Choroid plexus epithelial cell (primary cell): ENCODE measurements at regions not wholly inside any gene's neighbourhood (a gene's known extent, or its start where the extent isn't known, plus 50 kb on each side); places are given as distances from the start of the nearest gene placed in this dataset.

ENCODE experiments used
- DNase-seq: peaks from one replicate; pipeline ENCODE4 v3.0.0-alpha.2; 2010; ENCODE audit warnings: low read depth
- H3K4me3 ChIP-seq: 2 replicates; pipeline ENCODE4 v1.5.1; 2011; ENCODE audit warnings: low read depth, mild to moderate bottlenecking, control low read depth, low read length, moderate library complexity
- CTCF ChIP-seq: conservative IDR thresholded peaks from 2 replicates; pipeline ENCODE4 v1.5.1; 2011; ENCODE audit warnings: low read depth, mild to moderate bottlenecking, control low read depth, inconsistent platforms, low read length, moderate library complexity

DNA sequence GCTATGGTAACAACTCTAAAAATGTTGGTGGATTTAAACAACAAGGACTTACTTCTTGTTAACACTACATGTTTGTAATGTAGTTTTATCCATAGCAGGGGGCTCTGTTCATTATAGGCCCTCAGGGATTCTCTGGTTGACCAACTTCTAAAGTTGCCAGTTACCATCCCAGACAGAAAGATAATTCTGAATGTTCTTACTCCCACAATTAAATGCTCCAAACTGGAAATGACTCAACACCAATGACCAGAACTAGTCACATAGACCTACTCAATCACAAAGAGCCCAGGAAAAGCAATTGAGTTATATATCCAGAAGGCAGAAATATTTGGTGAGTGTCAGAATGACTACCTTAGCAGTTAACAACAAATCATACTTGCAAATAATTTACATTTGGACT is 199.3 kb upstream of the UMPS start:
- H3K4me3 ChIP-seq = no peak overlapping the region
- no peak for DNase-seq
- TF ChIP-seq CTCF = no peak

DNA sequence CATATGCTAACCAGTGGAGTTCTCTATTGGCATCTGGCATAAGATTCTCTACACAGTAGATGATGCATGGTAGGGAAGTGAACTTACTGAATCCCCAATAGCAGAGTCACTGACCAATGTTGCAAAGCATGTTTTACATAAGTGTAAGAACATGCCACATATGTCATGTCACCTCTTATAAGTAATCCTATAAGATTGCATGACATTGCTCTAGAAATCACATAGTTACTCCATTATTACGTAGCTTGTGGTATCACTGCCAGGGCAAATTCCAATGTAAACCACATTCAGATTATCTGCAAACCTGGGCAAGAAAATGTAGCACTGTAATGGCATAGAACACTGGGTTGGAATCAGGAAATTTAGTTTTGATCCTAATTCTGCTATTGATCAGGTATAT is 198.2 kb upstream of the UMPS start:
- DNase-seq = no peak
- no peak for TF ChIP-seq CTCF
- no peak overlapping the region for H3K4me3 ChIP-seq

DNA sequence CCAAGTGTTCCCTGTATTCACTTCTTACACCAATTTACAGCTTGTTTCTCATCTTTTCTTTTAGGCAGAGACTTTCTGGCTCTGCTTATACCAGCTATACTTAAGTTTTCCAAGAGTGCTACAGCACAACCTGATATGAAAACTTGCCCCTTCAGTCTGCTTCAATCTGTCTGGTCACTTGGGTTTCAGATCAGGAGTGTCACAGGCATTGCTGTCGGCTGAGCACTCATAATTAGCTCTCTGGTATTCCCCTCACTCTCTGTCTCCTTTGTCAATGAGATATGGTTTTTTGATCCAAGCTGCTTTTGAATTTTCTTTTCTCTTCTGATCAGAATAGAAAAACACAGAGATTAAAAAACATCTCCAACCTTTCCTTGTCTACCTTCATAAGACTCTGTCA is 194.9 kb upstream of the UMPS start:
- DNase-seq = no peak
- TF ChIP-seq CTCF = no peak
- no peak overlapping the region for H3K4me3 ChIP-seq

DNA sequence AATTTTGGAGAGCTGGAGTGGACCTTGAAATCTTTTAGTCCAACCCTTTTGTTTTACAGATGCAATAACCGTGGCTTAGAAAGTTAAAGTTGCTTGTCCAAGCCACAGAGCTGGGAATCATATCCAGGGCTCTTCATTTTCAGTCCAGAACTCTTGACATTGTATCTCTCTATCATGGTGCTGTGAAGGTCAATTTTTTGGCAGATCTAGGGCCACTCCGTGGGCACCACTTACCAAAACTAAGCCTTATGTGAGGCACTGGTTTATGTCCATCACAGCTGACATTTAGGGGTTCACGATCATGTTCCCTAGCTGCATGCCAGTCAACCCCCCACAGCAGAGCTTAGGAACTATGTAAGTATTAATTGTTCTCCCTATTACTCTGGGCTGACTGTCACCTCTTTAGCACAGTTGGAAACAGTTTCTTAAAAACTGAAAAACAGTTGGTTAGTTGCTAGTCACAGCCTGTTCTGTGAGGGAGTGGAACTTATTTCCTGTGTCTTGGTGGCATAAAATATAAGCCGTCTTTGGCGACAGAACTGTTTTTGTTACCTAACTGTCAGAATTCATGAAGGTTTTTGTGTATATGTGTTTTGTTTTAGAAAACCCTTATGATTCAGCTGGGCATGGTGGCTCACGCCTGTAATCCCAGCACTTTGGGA is 189.6 kb upstream of the UMPS start:
- no peak for TF ChIP-seq CTCF
- H3K4me3 ChIP-seq = no peak overlapping the region
- DNase-seq = no peak

- no peak for TF ChIP-seq CTCF
- no peak for DNase-seq
- no peak overlapping the region for H3K4me3 ChIP-seq
Observed at GRCh38 chr3:124542214-124542869, 187.9 kb upstream of the UMPS start.

DNA sequence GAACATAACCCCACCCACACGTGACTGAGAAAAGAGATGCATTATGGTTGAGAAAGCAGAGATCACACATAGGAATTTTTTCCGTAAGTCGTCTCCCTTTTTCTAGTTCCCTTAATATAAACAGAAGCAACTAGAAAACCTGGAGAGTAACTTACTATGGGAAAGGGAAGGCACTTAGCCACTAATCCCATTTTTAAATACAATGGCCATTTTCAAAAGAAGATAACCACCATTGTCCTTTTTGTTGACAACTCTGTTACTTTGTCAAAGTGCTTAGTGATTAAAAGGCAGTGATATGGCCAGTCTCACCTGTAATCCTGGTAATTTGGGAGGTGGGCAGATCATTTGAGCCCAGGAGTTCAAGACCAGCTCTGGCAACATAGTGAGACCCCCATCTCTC is 184.4 kb upstream of the UMPS start:
- no peak overlapping the region for H3K4me3 ChIP-seq

More for the DNA sequence above, 184.4 kb upstream of the UMPS start:
- no peak for TF ChIP-seq CTCF
- no peak for DNase-seq
